NOMO-1 (cell line): ENCODE measurements at regions not wholly inside any gene's neighbourhood (a gene's known extent, or its start where the extent isn't known, plus 50 kb on each side); places are given as distances from the start of the nearest gene placed in this dataset.
"Not testable (repeated sequence)": the region's sequence is repeated elsewhere in the genome, so short reads cannot be mapped to it uniquely, and the experiment has no call there.

ENCODE experiments used
- DNase-seq, 2 experiments: peaks; one replicate each; lab custom pipeline; 2025; ENCODE audit not compliant: unreplicated experiment in 2 of 2; lab: John Stamatoyannopoulos, UW

DNA sequence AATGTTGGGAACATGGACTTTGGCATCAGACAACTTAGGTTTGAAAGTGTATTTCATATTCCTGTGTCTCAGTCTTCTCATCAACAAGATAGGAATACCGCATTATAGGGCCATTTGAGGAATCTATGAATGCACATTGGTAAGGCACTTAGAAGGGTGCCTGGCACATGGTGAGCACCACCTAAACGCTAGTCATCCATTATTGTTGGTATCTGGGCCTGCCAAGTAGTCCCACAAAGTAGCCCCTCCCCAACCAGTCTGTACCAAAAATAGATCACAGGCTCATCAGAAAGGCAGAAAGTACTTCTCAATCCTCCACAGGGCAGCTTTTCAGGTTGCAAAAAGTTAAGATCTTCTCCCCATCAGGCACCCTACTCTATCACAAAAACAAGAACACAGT is 162.3 kb upstream of the KLF3 start:
- no peak for DNase-seq

- no peak for DNase-seq
Measured at GRCh38 chr4:38503689-38504395, 160.2 kb upstream of the KLF3 start.

DNA sequence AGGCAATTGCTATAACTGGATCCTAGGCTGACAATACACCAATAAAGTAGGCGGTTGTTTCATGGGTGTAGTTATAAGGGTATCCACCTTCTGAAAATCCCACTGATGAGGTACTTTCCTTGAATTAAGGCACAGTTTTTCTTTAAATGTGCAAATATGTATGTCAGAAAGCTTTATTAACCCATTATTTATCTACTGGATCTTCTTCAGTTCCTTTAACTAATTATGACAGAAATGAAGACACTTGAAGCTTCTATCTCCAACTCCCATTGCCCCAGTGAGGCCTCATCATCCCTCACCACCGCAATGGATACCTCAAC is 159.6 kb upstream of the KLF3 start:
- DNase-seq, result no peak

DNA sequence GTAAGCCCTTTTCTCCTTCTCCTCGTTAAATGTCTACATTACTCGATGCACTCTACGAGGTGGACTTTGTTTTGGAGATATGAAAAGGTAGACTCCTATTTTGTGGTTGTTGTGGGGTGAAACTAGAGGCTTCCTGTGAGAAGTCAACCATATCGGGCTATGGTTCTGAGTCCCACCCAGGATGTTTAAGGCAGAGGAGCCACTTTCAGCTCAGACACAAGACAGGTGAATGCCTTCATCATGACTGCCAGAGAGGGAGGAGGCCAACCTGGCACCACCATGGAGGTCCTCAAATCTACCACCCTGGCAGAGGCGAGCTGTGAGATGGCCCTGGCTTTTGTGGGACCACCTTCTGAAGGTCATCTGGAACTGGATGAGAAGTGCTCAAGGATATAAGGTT is 154.4 kb upstream of the KLF3 start:
- no peak for DNase-seq

DNA sequence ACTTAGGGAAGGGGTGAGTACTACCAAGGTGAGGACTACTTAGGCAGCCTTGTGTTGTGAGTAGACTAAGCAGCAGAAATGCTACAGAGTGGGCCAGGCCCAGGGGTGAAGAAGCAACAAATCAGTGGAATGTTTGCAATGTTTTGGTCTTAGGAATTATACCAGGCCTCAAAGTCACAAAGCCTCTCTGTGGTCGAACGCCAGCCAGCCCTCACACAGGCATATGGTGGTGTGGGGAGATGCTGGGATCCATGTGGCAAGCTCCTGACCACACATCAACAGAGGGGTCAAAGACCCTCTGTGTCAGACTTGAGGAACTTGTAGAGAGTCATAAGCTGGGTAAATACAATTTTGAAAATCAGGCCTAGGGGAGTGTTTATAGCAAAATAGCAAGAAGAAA is 153.8 kb upstream of the KLF3 start:
- DNase-seq, result no peak

DNA sequence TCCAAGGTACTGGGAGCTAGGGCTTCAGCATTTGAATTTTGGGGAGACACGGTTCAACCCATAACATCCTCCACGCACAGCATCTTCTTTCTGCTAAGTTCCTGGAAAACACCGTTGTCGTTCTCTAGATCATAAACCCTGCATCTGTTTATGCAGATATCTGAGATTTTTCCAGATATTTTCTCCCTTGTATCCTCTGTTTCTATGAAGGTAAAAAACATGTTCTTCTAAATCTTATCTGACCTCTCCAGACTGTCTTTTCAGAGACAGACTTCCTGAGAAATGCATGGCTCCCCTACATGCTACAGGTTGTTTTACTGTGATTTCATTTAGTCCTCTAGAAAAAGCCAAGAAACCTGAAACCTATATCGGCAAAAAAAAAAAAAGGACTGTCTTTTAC is 152.3 kb upstream of the KLF3 start:
- DNase-seq, result no peak

GRCh38 chr4:38512840-38513239 is 151.2 kb upstream of the KLF3 start:
- no peak for DNase-seq

- DNase-seq, result no peak
Measured at GRCh38 chr4:38514465-38515146, 149.4 kb upstream of the KLF3 start.

DNA sequence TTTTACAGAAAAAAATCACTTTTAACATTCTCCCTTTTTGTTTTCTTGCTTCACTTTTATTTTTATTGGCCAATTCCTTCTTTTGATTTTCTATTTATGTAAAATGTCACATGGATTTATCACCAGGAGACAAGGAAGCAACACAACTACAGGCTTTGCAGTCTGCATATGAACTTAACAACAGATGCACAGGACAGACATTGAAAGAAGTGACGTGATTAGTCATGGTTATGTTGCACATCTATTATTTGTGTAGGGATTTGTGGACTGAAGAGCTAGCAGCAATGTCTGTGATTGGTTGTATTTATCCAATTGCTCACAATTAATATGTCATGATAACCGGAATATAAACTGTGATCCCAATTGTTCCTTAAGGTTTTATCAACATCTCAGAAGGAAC is 147.8 kb upstream of the KLF3 start:
- DNase-seq, result no peak

GRCh38 chr4:38519666-38520065 is 144.3 kb upstream of the KLF3 start:
- no peak for DNase-seq

GRCh38 chr4:38523054-38523453 is 140.9 kb upstream of the KLF3 start:
- peak in 1 of 2 experiments; percentile 3 for DNase-seq

DNA sequence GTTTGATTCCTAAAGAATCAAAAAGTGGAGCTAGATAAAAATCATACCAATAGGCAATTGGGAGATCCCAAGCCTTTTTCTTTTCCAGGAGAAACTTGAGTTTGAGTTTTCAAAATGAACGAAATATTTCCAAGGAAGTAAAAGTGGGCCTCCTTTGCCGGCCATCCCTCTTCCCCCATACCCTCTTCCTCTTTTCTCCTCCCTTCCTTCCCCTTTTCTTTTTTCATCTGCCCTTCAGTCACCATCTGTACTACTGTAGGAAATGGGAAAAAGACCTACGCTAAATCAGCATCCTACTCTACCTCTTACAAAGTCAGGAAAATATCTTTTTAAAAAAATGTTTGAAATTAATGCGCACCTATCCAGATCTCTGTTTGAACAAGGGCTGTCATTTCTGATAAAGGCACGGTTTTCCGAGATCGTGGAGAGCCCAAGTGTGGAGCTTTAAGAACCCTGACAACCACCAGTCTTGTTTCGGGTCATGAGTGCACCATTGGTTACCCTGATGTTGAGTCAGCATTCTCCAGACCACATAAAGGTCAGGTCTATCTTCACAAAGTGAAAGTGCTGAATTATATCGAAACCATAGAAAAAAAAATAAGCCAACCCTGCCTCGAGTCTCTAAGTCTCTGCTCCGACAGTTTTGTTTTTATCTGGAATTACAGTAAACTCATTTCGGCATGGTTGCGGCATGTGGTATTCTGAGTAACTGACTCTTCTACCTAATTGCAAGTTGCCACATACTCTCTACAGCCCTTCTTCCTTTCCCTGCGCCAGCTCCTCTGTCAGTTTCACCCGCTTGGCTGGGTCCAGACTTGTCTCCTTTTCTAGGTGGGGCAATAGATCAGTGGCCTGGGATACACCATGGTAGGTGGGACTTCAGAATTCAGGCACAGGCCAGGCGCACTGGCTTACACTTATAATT is 140.2 kb upstream of the KLF3 start:
- peak; percentile 80 to 95 for DNase-seq

GRCh38 chr4:38526412-38526811 is 137.6 kb upstream of the KLF3 start:
- no peak for DNase-seq

- peak; percentile 85 to 90 for DNase-seq
Measured at GRCh38 chr4:38529189-38530115, 134.5 kb upstream of the KLF3 start.

DNA sequence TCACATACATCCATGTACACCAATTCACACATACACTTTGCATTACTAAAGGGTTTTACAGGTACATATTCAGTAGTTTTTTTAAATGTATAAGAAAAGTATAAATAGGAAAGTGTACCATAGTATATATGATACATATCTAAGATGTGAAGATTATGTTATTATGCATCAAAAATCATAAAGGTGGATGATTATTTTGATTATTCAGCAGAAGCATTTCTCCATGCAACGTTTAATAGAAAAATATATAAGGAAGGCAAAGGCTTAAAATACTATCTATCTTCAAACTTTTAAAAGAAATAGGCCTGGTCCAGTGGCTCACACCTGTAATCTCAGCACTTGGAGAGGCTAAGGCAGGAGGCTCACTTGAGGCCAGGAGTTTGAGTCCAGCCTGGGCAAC is 133.5 kb upstream of the KLF3 start:
- DNase-seq, result no peak

DNA sequence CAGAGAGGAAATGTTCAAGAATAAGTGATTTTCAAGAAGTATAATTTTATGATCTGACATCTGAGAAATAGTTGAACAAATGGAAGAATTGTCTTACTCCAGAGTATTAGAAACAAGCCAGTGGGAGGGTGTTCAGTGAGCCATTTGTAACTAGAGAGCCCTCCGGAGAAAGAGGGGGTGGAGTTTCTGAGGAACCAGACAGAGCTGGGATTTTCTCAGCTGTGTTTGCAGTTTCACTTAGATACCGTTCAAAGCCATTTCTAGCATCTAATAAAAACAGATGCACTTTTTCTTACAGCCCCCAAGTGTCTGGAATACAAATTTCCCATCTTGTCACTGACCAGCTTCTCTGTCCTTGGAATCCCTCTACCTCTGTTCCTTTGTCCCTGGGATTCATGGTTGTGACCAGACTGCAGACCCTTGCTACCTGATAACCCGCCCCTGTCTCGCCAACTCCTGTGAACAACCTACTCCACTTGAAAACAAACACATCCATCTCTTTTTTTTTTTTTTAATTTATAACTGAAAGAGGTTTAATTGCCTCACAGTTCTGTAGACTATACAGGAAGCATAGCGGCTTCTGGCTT is 132.8 kb upstream of the KLF3 start:
- no peak for DNase-seq

DNA sequence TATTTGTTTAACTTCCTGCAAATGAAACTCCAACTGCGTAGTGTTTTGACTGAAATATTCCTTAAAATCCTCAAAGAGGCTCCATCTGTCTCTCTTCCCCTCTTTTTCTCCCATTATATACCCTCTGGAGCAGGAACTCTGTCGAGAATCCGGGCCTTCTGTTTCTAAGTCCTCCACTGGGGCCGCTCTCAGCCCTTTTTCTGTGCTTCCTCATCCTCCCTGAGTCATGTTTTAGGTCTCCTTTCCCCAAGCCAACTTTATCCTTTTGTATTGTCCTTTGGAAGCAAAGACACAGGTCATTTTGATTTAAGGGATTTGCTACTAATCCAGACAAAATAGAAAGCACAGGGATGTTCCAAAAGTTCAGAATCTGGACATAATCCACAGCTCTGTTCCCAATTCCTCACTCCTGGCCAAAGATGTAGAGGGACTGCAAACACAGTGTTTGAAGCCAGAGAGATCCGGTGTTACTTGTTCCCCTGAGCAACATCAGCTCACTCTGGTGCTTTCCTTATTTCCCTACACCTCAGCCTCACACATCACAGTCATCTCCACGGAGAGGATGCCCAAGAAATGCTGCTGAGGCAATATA is 131.0 kb upstream of the KLF3 start:
- no peak for DNase-seq

GRCh38 chr4:38534344-38535045 is 129.5 kb upstream of the KLF3 start:
- DNase-seq, result no peak

DNA sequence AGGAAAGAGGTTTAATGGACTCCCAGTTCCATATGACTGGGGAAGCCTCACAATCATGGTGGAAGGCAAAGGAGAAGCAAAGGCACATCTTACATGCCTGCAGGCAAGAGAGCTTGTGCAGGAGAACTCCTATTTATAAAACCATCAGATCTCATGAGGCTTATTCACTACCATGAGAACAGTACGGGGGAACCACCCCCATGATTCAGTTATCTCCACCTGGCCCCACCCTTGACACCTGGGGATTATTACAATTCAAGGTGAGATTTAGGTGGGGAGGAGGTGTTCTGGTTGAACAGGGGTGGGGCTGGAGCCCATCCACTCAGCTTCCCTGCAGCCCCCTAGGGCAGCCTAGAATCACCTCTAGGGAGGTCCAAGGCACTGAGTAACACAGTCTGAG is 128.9 kb upstream of the KLF3 start:
- DNase-seq, result not testable (repeated sequence)
